Glutamatergic neuron (in vitro differentiated cells): ENCODE measurements at regions not wholly inside any gene's neighbourhood (a gene's known extent, or its start where the extent isn't known, plus 50 kb on each side); places are given as distances from the start of the nearest gene placed in this dataset.

Experiments
- DNase-seq: peaks from one replicate; pipeline ENCODE4 v3.0.0; 2022
- H3K27ac Mint-ChIP-seq: one replicate; pipeline ENCODE4 v1.8.0; 2020; ENCODE audit warnings: mild to moderate bottlenecking, mixed read lengths, inconsistent platforms; ENCODE audit not compliant: unreplicated experiment
- H3K27me3 Mint-ChIP-seq: one replicate; pipeline ENCODE4 v1.8.0; 2020; ENCODE audit warnings: mild to moderate bottlenecking, moderate library complexity, mixed read lengths, inconsistent platforms; ENCODE audit not compliant: unreplicated experiment
- H3K36me3 Mint-ChIP-seq: one replicate; pipeline ENCODE4 v1.8.0; 2020; ENCODE audit warnings: mild to moderate bottlenecking, mixed read lengths, inconsistent platforms; ENCODE audit not compliant: unreplicated experiment
- H3K4me1 Mint-ChIP-seq: one replicate; pipeline ENCODE4 v1.8.0; 2020; ENCODE audit warnings: mild to moderate bottlenecking, low read depth, mixed read lengths, inconsistent platforms; ENCODE audit not compliant: unreplicated experiment
- H3K4me3 Mint-ChIP-seq: one replicate; pipeline ENCODE4 v1.8.0; 2020; ENCODE audit warnings: mild to moderate bottlenecking, mixed read lengths, inconsistent platforms; ENCODE audit not compliant: unreplicated experiment
- H3K9me3 Mint-ChIP-seq: one replicate; pipeline ENCODE4 v1.8.0; 2020; ENCODE audit warnings: mild to moderate bottlenecking, moderate library complexity, mixed read lengths, inconsistent platforms; ENCODE audit not compliant: unreplicated experiment
- TF ChIP-seq, protein P1 (sequence below): fragments of 200-600 bp; sonication (generic); IDR thresholded peaks from one replicate; pipeline ENCODE4 v1.5.0; 2021; ENCODE audit not compliant: partially characterized antibody, unreplicated experiment

DNA sequence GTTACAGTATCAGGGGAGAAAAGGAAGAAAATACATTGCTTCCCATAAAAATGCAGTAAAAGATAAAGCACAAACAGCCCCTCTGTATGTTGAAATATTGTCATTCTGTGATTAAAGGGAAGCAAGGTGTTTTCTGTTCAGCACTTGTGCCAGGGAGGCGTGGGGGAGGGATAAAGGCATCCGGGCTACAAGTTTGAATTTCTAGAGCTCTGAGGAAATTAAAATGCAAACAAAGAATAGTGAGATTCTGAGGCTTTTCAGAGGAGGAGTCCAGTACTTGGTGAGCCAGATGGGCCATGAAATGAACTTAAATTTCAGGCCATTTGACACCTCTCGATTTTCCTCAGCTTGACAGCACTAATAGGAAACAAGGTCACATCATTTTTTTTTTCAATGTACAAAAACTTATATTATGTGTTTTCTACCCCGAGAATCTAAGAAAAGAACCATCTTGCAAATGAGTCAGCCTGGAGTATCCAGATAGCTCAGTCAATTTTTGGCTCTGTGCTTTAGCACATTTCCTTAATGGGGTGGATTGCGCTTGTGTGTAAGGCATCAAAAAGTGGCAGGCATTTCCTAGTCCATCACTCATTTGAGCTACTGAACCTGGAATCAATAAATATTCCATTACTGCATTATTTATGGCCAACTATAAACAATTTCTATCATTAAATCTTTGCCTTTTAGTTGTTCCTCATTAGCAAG is 640.8 kb upstream of the TBL1XR1 start:
- H3K36me3 Mint-ChIP-seq: no peaks in the 10 kb centered on the region
- H3K9me3 Mint-ChIP-seq: peaks cover 2% of the 10 kb centered on the region
- H3K4me1 Mint-ChIP-seq: peaks cover 26% of the 10 kb centered on the region
- no peak for DNase-seq
- TF ChIP-seq, protein P1, sequence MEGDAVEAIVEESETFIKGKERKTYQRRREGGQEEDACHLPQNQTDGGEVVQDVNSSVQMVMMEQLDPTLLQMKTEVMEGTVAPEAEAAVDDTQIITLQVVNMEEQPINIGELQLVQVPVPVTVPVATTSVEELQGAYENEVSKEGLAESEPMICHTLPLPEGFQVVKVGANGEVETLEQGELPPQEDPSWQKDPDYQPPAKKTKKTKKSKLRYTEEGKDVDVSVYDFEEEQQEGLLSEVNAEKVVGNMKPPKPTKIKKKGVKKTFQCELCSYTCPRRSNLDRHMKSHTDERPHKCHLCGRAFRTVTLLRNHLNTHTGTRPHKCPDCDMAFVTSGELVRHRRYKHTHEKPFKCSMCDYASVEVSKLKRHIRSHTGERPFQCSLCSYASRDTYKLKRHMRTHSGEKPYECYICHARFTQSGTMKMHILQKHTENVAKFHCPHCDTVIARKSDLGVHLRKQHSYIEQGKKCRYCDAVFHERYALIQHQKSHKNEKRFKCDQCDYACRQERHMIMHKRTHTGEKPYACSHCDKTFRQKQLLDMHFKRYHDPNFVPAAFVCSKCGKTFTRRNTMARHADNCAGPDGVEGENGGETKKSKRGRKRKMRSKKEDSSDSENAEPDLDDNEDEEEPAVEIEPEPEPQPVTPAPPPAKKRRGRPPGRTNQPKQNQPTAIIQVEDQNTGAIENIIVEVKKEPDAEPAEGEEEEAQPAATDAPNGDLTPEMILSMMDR: no peak
- H3K4me3 Mint-ChIP-seq: no peak overlapping the region
- H3K27ac Mint-ChIP-seq: no peak overlapping the region
- H3K27me3 Mint-ChIP-seq: no peaks in the 10 kb centered on the region

DNA sequence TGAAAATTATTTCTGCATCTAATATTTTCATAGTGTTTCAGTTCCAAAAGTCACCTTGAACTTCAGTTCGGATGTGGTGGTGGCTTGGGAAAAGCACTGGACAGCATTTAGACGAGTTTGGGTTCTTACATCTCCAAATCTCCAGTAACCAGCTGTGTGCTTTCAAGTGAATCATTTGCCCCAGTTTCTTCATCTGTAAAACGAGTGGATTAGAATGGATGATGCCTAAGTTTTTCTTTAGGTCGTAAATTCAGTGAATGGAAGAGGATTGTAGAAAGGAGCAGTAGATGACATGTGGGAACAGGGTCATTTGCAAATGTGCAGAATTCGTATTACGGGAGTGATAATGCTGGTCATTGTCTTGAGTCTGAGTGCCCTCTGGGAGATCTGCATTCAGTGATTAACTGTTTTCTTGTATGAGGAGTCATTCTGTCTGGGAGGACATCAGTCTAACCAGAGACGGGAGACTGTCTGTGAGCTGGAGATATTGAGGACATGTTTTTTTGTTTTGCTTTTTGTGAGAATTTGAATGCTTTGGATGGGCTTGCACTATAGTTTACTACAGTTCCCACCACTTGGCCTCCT is 641.6 kb upstream of the TBL1XR1 start:
- no peak for DNase-seq
- peaks cover 2% of the 10 kb centered on the region for H3K9me3 Mint-ChIP-seq
- H3K27ac Mint-ChIP-seq: no peak overlapping the region
- no peak overlapping the region for H3K4me3 Mint-ChIP-seq
- no peaks in the 10 kb centered on the region for H3K27me3 Mint-ChIP-seq
- no peaks in the 10 kb centered on the region for H3K36me3 Mint-ChIP-seq
- H3K4me1 Mint-ChIP-seq: peaks cover 26% of the 10 kb centered on the region
- TF ChIP-seq, protein P1: no peak

DNA sequence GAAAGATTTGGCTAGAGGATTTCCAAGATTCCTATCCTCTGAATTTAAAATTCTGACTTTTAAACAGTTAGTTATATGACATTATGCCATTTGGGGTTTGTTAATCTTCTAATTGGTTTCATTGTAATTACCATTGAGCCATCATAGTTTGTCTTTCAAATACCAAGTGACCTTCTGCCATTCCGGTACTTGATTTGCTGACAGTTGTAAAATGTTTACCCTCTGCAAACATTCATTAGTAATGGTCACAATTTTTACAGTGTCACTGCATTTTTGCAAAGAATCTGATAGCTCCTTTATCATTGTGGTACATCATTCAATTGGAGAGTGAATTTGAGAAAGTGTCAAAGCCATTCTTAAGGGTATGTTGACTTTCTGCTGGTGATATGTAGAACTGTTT is 645.0 kb upstream of the TBL1XR1 start:
- Mint-ChIP-seq H3K27ac (no peak overlapping the region), H3K36me3 (no peaks in the 10 kb centered on the region), H3K4me1 (peaks cover 16% of the 10 kb centered on the region), H3K4me3 (no peak overlapping the region), H3K9me3 (peaks cover 2% of the 10 kb centered on the region), H3K27me3 (peaks cover 2% of the 10 kb centered on the region)
- TF ChIP-seq, protein P1: no peak
- no peak for DNase-seq

DNA sequence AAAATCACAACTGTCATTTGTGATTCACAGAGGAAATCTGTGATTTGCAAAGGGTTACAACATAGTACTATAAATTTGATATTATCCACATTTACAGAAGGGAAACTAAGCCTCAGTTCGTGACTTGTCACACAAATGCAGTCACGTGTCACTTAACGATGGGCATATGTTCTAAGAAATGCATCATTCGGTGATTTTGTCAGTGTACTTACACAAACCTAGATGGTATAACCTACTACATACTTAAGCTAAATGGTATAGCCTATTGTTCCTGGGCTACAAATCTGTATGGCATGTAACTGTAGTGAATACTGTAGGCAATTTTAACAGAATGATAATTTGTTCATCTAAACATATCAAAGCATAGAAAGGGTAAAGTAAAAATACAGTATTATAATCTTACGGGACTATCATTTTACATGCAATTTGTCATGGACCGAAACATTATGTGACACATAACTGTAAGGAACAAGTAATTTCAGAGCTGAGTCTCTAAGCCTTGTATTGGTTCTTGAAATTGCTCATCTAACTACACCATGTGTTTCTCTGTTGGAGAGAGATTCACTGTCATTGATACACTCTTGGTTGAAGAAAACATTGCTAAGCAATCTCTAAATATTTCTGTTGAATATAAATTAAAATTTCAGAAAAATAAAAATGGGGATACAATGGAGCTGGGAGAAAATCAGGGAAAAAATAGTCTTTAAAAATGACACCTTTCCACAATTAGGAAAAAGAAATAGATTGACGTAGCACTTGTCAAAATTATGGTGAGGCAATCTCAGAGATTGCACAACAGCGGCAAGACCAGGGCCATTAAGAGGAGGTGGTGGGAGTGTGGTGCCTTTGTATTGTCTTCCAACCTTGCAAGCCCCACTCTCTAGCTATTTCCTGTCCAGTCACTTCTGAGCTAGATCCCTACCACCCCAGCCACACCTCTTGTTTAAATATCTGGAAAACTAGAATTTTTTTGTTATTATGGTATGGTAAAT is 645.8 kb upstream of the TBL1XR1 start:
- no peaks in the 10 kb centered on the region for H3K36me3 Mint-ChIP-seq
- TF ChIP-seq, protein P1: no peak

More for the DNA sequence above, 645.8 kb upstream of the TBL1XR1 start:
- peaks cover 2% of the 10 kb centered on the region for H3K9me3 Mint-ChIP-seq
- no peak overlapping the region for H3K4me3 Mint-ChIP-seq
- H3K27me3 Mint-ChIP-seq: peaks cover 2% of the 10 kb centered on the region
- H3K27ac Mint-ChIP-seq: no peak overlapping the region
- peaks cover 9% of the 10 kb centered on the region for H3K4me1 Mint-ChIP-seq
- no peak for DNase-seq
